Endothelial cell of umbilical vein (primary cell): ENCODE measurements at regions not wholly inside any gene's neighbourhood (a gene's known extent, or its start where the extent isn't known, plus 50 kb on each side); places are given as distances from the start of the nearest gene placed in this dataset.

Source experiments
- BruUV-seq: library from RNA; stranded (reverse); fragments of 400-500 nt; replicated peaks from 2 replicates; lab custom pipeline; 2021; lab: Mats Ljungman, UMichigan
- CTCF ChIA-PET: fragments of 300-600, 350-600 bp; sonication (Branson Sonifier 250); formaldehyde crosslinking; loops from one replicate; lab custom pipeline; 2021; ENCODE audit warnings: antibody characterized with exemption, inconsistent platforms; lab: Charles Lee
- POLR2A ChIA-PET: fragments of 300-600, 350-600 bp; sonication (Branson Sonifier 250); formaldehyde crosslinking; loops from one replicate; lab custom pipeline; 2021; ENCODE audit warnings: antibody characterized with exemption, inconsistent platforms; lab: Charles Lee
- DNase-seq: peaks from one replicate; pipeline ENCODE4 v3.0.0-alpha.2; 2011; ENCODE audit warnings: low read depth, low spot score
- FAIRE-seq: peaks from 2 replicates; lab custom pipeline; 2011; peaks lifted over from hg19 to GRCh38; lab: Jason Lieb, UNC
- H2AFZ ChIP-seq: 2 replicates; pipeline ENCODE4 v1.6.0; 2012; ENCODE audit warnings: low read depth, low read length, control low read depth, inconsistent platforms
- H3K27ac ChIP-seq: 2 replicates; pipeline ENCODE4 v1.5.1; 2011; ENCODE audit warnings: low read depth, mild to moderate bottlenecking, control low read depth, low read length, moderate library complexity; ENCODE audit not compliant: insufficient read depth
- H3K27me3 ChIP-seq, 2 experiments: 2 replicates each; pipeline versions ENCODE4 v1.6.0 to v1.6.1; 2011; ENCODE audit warnings: low read length in 2 of 2, mixed read lengths in 1 of 2; ENCODE audit not compliant: control insufficient read depth in 2 of 2, insufficient read depth in 2 of 2
- H3K36me3 ChIP-seq, 2 experiments: 2 replicates in 1 of 2; 3 replicates in 1 of 2; pipeline ENCODE4 v1.5.1; 2011; ENCODE audit warnings: low read length in 2 of 2, mild to moderate bottlenecking in 1 of 2, moderate library complexity in 1 of 2; ENCODE audit not compliant: control insufficient read depth in 2 of 2, insufficient read depth in 2 of 2; ENCODE audit errors: extremely low read depth in 1 of 2
- H3K4me1 ChIP-seq: 3 replicates; pipeline ENCODE4 v1.5.1; 2011; ENCODE audit warnings: mild to moderate bottlenecking, low read length; ENCODE audit not compliant: control insufficient read depth, insufficient read depth; ENCODE audit errors: extremely low read depth
- H3K4me2 ChIP-seq: 2 replicates; pipeline ENCODE4 v1.6.1; 2011; ENCODE audit warnings: low read length, control low read depth, mixed read lengths; ENCODE audit not compliant: insufficient read depth
- H3K4me3 ChIP-seq, 3 experiments: fragments of 200-600 bp in 1 of 3; sonication (generic), shearing (Covaris generic) in 1 of 3; replicated peaks in 1 of 3; 2 replicates each; pipeline ENCODE4 v1.5.1; 2011 to 2016; ENCODE audit warnings: control low read depth in 3 of 3, low read length in 3 of 3, mild to moderate bottlenecking in 2 of 3, inconsistent platforms in 1 of 3, low read depth in 1 of 3, moderate library complexity in 1 of 3; ENCODE audit not compliant: insufficient read depth in 1 of 3
- H3K79me2 ChIP-seq: 2 replicates; pipeline ENCODE4 v1.6.0; 2012; ENCODE audit warnings: low read length, inconsistent platforms; ENCODE audit not compliant: control insufficient read depth, insufficient read depth
- H3K9ac ChIP-seq: replicated peaks from 2 replicates; pipeline ENCODE3; 2011; ENCODE audit warnings: low read length, control low read depth; ENCODE audit not compliant: insufficient read depth; ENCODE audit errors: extremely low read depth
- H3K9me1 ChIP-seq: replicated peaks from 3 replicates; pipeline ENCODE4 v1.6.0; 2011; ENCODE audit warnings: mild to moderate bottlenecking, low read length; ENCODE audit not compliant: control insufficient read depth, insufficient read depth; ENCODE audit errors: extremely low read depth
- H3K9me3 ChIP-seq: replicated peaks from 2 replicates; pipeline ENCODE4 v1.5.1; 2012; ENCODE audit warnings: low read length, inconsistent platforms; ENCODE audit not compliant: control insufficient read depth, insufficient read depth
- H4K20me1 ChIP-seq: replicated peaks from 2 replicates; pipeline ENCODE3; 2011; ENCODE audit warnings: mild to moderate bottlenecking, low read length; ENCODE audit not compliant: control insufficient read depth, insufficient read depth; ENCODE audit errors: extremely low read depth
- CTCF ChIP-seq, 2 donors: IDR thresholded peaks; 1 replicate in 1 of 2; 2 replicates in 1 of 2; pipeline ENCODE4 v1.5.1; 2011; ENCODE audit warnings: low read length in 2 of 2, mild to moderate bottlenecking in 2 of 2, moderate library complexity in 2 of 2, control low read depth in 1 of 2, inconsistent platforms in 1 of 2, low read depth in 1 of 2; ENCODE audit not compliant: insufficient read depth in 1 of 2; ENCODE audit errors: extremely low read depth in 1 of 2
- EZH2 ChIP-seq: IDR thresholded peaks from 2 replicates; pipeline ENCODE4 v1.6.1; 2012; ENCODE audit warnings: borderline replicate concordance, low read depth, mild to moderate bottlenecking, moderate library complexity, low read length, inconsistent platforms; ENCODE audit not compliant: severe bottlenecking
- FOS ChIP-seq: IDR thresholded peaks from 2 replicates; pipeline ENCODE4 v1.6.1; 2011; ENCODE audit warnings: mild to moderate bottlenecking, low read length, moderate library complexity, borderline replicate concordance; ENCODE audit not compliant: insufficient read depth
- GATA2 ChIP-seq: IDR thresholded peaks from 2 replicates; pipeline ENCODE4 v1.7.0; 2011; ENCODE audit warnings: low read depth, mild to moderate bottlenecking, moderate library complexity, mixed read lengths, low read length; ENCODE audit not compliant: insufficient read length, insufficient read depth
- JUN ChIP-seq: IDR thresholded peaks from 2 replicates; pipeline ENCODE4 v1.6.1; 2011; ENCODE audit warnings: borderline replicate concordance, low read depth; ENCODE audit not compliant: insufficient read length, insufficient read depth
- MAX ChIP-seq: IDR thresholded peaks from 2 replicates; pipeline ENCODE4 v1.6.1; 2011; ENCODE audit not compliant: insufficient read depth, insufficient read length
- MYC ChIP-seq: IDR thresholded peaks from one replicate; pipeline ENCODE4 v1.6.1; 2011; ENCODE audit warnings: mild to moderate bottlenecking, low read depth, low read length
- POLR2A ChIP-seq: IDR thresholded peaks from 2 replicates; pipeline ENCODE4 v1.6.1; 2012; ENCODE audit warnings: low read depth, mild to moderate bottlenecking, control low read depth, low read length
- POLR2AphosphoS5 ChIP-seq: IDR thresholded peaks from 2 replicates; pipeline ENCODE4 v1.6.1; 2012; ENCODE audit warnings: low read depth, mild to moderate bottlenecking, control low read depth, low read length, moderate library complexity; ENCODE audit not compliant: insufficient read depth
- dilution Hi-C: fragments of 300-500 bp; cut with MboI; formaldehyde crosslinking; loops from one replicate; pipeline ENCODE4 v1.15.0; 2019; ENCODE audit warnings: low sequenced_read_pairs; ENCODE audit not compliant: extremely low pct_ligation_motif_present
- intact Hi-C: fragments of 100-400 bp; cut with micrococcal nuclease; formaldehyde crosslinking; loops from one replicate; pipeline ENCODE4 v1.10.0; 2022

- CTCF ChIA-PET, result interaction anchor here (1.0 to 1.6 kb wide), 2 partner anchors 11 to 165 kb away, joined by 3 read pairs; no protein-coding TSS in a partner anchor
Measured at GRCh38 chr12:105585107-105585506, 254.6 kb downstream of the C12orf75 start.

More at GRCh38 chr12:105585107-105585506, 254.6 kb downstream of the C12orf75 start:
- intact Hi-C loops, result loop anchor here (5.0 kb wide), 1 partner anchor 98 kb away; no protein-coding TSS in a partner anchor
- no peaks in the 10 kb centered on the region for H3K9me1 ChIP-seq
- H3K27me3 ChIP-seq, result no peaks in the 10 kb centered on the region
- dilution Hi-C loops, result no loop called here
- no TSS peak for BruUV-seq
- no peaks in the 10 kb centered on the region for H4K20me1 ChIP-seq
- no peak overlapping the region for H3K27ac ChIP-seq
- no peaks in the 10 kb centered on the region for H3K79me2 ChIP-seq
- no peak for TF ChIP-seq POLR2AphosphoS5
- TF ChIP-seq CTCF (IDR thresholded peaks at IDR 0.05; ENCODE audit: extremely low read depth in 1 of 2, insufficient read depth in 1 of 2, low read depth in 1 of 2, low read length in 2 of 2), result no peak
- no peak for TF ChIP-seq POLR2A
- TF ChIP-seq JUN, result no peak
- no peak for TF ChIP-seq MAX
- no peak for TF ChIP-seq MYC
- TF ChIP-seq GATA2, result no peak
- no peak for TF ChIP-seq EZH2
- no peak for TF ChIP-seq FOS
- no peaks in the 10 kb centered on the region for H3K9me3 ChIP-seq
- H3K4me3 ChIP-seq, result no peak overlapping the region
- no peak overlapping the region for H3K9ac ChIP-seq
- H3K36me3 ChIP-seq, result no peaks in the 10 kb centered on the region
- POLR2A ChIA-PET, result no interaction called here
- peaks cover 31% of the 10 kb centered on the region for H3K4me1 ChIP-seq
- FAIRE-seq, result no peak
- no peak overlapping the region for H3K4me2 ChIP-seq
- H2AFZ ChIP-seq, result no peak overlapping the region
- DNase-seq, result no peak
